GM18498 (cell line): ENCODE measurements at regions not wholly inside any gene's neighbourhood (a gene's known extent, or its start where the extent isn't known, plus 50 kb on each side); places are given as distances from the start of the nearest gene placed in this dataset.
"Not testable (repeated sequence)": the region's sequence is repeated elsewhere in the genome, so short reads cannot be mapped to it uniquely, and the experiment has no call there.

ENCODE experiments used
- ATAC-seq: cut with Tn5 transposase; IDR thresholded peaks from one replicate; pipeline ENCODE4 v1.9.1; 2021; ENCODE audit warnings: mild to moderate bottlenecking, moderate library complexity; ENCODE audit not compliant: unreplicated experiment

- no peak for ATAC-seq
Measured at GRCh38 chr6:26173836-26174145, 86.6 kb downstream of the HFE start.

GRCh38 chr6:26175033-26175427 is 87.8 kb downstream of the HFE start:
- ATAC-seq: no peak

- no peak for ATAC-seq
Measured at GRCh38 chr6:26175428-26176181, 88.4 kb downstream of the HFE start.

GRCh38 chr6:26179675-26180074 is 92.4 kb downstream of the HFE start:
- no peak for ATAC-seq

GRCh38 chr6:26180346-26180745 is 93.1 kb downstream of the HFE start:
- no peak for ATAC-seq

GRCh38 chr6:26183237-26183580 is 96.0 kb downstream of the HFE start:
- no peak for ATAC-seq

- no peak for ATAC-seq
Measured at GRCh38 chr6:26183581-26184366, 96.5 kb downstream of the HFE start.

- no peak for ATAC-seq
Measured at GRCh38 chr6:26184367-26184891, 97.2 kb downstream of the HFE start.

- ATAC-seq: no peak
Measured at GRCh38 chr6:26185004-26185403, 97.8 kb downstream of the HFE start.

GRCh38 chr6:26185802-26186201 is 98.6 kb downstream of the HFE start:
- ATAC-seq: no peak

GRCh38 chr6:26186652-26187051 is 99.4 kb downstream of the HFE start:
- no peak for ATAC-seq

- no peak for ATAC-seq
Measured at GRCh38 chr6:26187292-26187691, 100.1 kb downstream of the HFE start.

GRCh38 chr6:26187981-26188635 is 100.9 kb downstream of the HFE start:
- ATAC-seq: peak; percentile 23

GRCh38 chr6:26191512-26191911 is 104.3 kb downstream of the HFE start:
- ATAC-seq: not testable (repeated sequence)

- ATAC-seq: no peak
Measured at GRCh38 chr6:26193467-26194328, 106.5 kb downstream of the HFE start.

GRCh38 chr6:26194329-26194701 is 107.1 kb downstream of the HFE start:
- ATAC-seq: no peak

GRCh38 chr6:26194816-26195375 is 107.7 kb downstream of the HFE start:
- ATAC-seq: no peak

- no peak for ATAC-seq
Measured at GRCh38 chr6:26195376-26195923, 108.2 kb downstream of the HFE start.

GRCh38 chr6:26195924-26196845 is 109.0 kb downstream of the HFE start:
- ATAC-seq: no peak
